ENCODE measurements at regions not wholly inside any gene's neighbourhood (a gene's known extent, or its start where the extent isn't known, plus 50 kb on each side); places are given as distances from the start of the nearest gene placed in this dataset.
"Not testable (repeated sequence)": the region's sequence is repeated elsewhere in the genome, so short reads cannot be mapped to it uniquely, and the experiment has no call there.

GRCh38 chrX:137164329-137164728 is 130.5 kb upstream of the GPR101 start:
- Histone ChIP-seq H3K18ac (ENCODE audit: low read length) (no peak overlapping the region), H3K23ac (ENCODE audit: low read length) (no peak overlapping the region), H4K12ac (ENCODE audit: low read depth, low read length) (no peak overlapping the region), H2BK5ac (ENCODE audit: low read depth, low read length, poor library complexity) (no peak overlapping the region), H3K4ac (ENCODE audit: low read depth, low read length) (no peak overlapping the region), H3K27ac (ENCODE audit: low read depth, low read length) (no peak overlapping the region), H3K14ac (ENCODE audit: low read length) (no peak overlapping the region), H3K27me3 (ENCODE audit: insufficient read depth, low read length) (no peaks in the 10 kb centered on the region), H3K36me3 (ENCODE audit: control insufficient read depth in 1 of 2, insufficient read depth in 2 of 2, low read length in 2 of 2) (no peaks in the 10 kb centered on the region), H3K9me3 (ENCODE audit: insufficient read depth, low read depth, low read length) (no peaks in the 10 kb centered on the region), H3K9ac (ENCODE audit: low read length) (no peak overlapping the region), H3K79me1 (ENCODE audit: low read length) (no peaks in the 10 kb centered on the region), H4K8ac (ENCODE audit: low read depth, low read length) (no peak overlapping the region), H3K4me3 (ENCODE audit: low read depth, low read length) (no peak overlapping the region), H2AFZ (ENCODE audit: insufficient read depth, low read length, poor library complexity) (no peak overlapping the region), H2BK12ac (ENCODE audit: low read length) (no peak overlapping the region), H3K4me2 (ENCODE audit: low read length) (no peak overlapping the region), H3K79me2 (ENCODE audit: control insufficient read depth, insufficient read depth, low read length, poor library complexity) (no peaks in the 10 kb centered on the region), H2BK120ac (ENCODE audit: insufficient read depth, low read length, poor library complexity) (no peak overlapping the region), H3K4me1 (ENCODE audit: control insufficient read depth in 1 of 2, insufficient read depth in 2 of 2, low read length in 2 of 2) (no peaks in the 10 kb centered on the region), H2AK5ac (ENCODE audit: low read length) (no peak overlapping the region), H4K91ac (ENCODE audit: low read depth, low read length) (no peak overlapping the region)
- no CpG with 5 or more reads among the region's 3 CpGs for WGBS (ENCODE audit: extremely low coverage, insufficient coverage, insufficient read length)
- DNase-seq, result no peak

- no CpG with 5 or more reads among the region's 3 CpGs for WGBS (ENCODE audit: extremely low coverage, insufficient coverage, insufficient read length)
- no peak overlapping the region for H2AFZ ChIP-seq (ENCODE audit: insufficient read depth, low read length, poor library complexity)
- no peak overlapping the region for H2BK12ac ChIP-seq (ENCODE audit: low read length)
- H2BK120ac ChIP-seq (ENCODE audit: insufficient read depth, low read length, poor library complexity), result no peak overlapping the region
- H3K14ac ChIP-seq (ENCODE audit: low read length), result no peak overlapping the region
- no peaks in the 10 kb centered on the region for H3K27me3 ChIP-seq (ENCODE audit: insufficient read depth, low read length)
- H3K18ac ChIP-seq (ENCODE audit: low read length), result no peak overlapping the region
- no peak overlapping the region for H3K4me2 ChIP-seq (ENCODE audit: low read length)
- no peak overlapping the region for H3K23ac ChIP-seq (ENCODE audit: low read length)
- no peak for DNase-seq
- H2AK5ac ChIP-seq (ENCODE audit: low read length), result no peak overlapping the region
- H4K91ac ChIP-seq (ENCODE audit: low read depth, low read length), result no peak overlapping the region
- no peaks in the 10 kb centered on the region for H3K79me1 ChIP-seq (ENCODE audit: low read length)
- H3K4ac ChIP-seq (ENCODE audit: low read depth, low read length), result no peak overlapping the region
- H3K9ac ChIP-seq (ENCODE audit: low read length), result no peak overlapping the region
- H3K4me1 ChIP-seq (ENCODE audit: control insufficient read depth in 1 of 2, insufficient read depth in 2 of 2, low read length in 2 of 2), result no peaks in the 10 kb centered on the region
- H4K8ac ChIP-seq (ENCODE audit: low read depth, low read length), result no peak overlapping the region
- no peaks in the 10 kb centered on the region for H3K79me2 ChIP-seq (ENCODE audit: control insufficient read depth, insufficient read depth, low read length, poor library complexity)
- H3K9me3 ChIP-seq (ENCODE audit: insufficient read depth, low read depth, low read length), result no peaks in the 10 kb centered on the region
- H3K27ac ChIP-seq (ENCODE audit: low read depth, low read length), result no peak overlapping the region
- H3K36me3 ChIP-seq (ENCODE audit: control insufficient read depth in 1 of 2, insufficient read depth in 2 of 2, low read length in 2 of 2), result no peaks in the 10 kb centered on the region
- no peak overlapping the region for H4K12ac ChIP-seq (ENCODE audit: low read depth, low read length)
- no peak overlapping the region for H2BK5ac ChIP-seq (ENCODE audit: low read depth, low read length, poor library complexity)
- no peak overlapping the region for H3K4me3 ChIP-seq (ENCODE audit: low read depth, low read length)
These were observed 117.6 kb upstream of the GPR101 start for GRCh38 chrX:137151403-137151802.

- Histone ChIP-seq H4K8ac (ENCODE audit: low read depth, low read length) (no peak overlapping the region), H4K91ac (ENCODE audit: low read depth, low read length) (no peak overlapping the region), H3K79me1 (ENCODE audit: low read length) (no peaks in the 10 kb centered on the region), H2AK5ac (ENCODE audit: low read length) (no peak overlapping the region), H3K18ac (ENCODE audit: low read length) (no peak overlapping the region), H3K23ac (ENCODE audit: low read length) (no peak overlapping the region), H2BK5ac (ENCODE audit: low read depth, low read length, poor library complexity) (no peak overlapping the region), H3K36me3 (ENCODE audit: control insufficient read depth in 1 of 2, insufficient read depth in 2 of 2, low read length in 2 of 2) (no peaks in the 10 kb centered on the region), H3K4ac (ENCODE audit: low read depth, low read length) (no peak overlapping the region), H3K14ac (ENCODE audit: low read length) (no peak overlapping the region), H3K4me1 (ENCODE audit: control insufficient read depth in 1 of 2, insufficient read depth in 2 of 2, low read length in 2 of 2) (no peaks in the 10 kb centered on the region), H4K12ac (ENCODE audit: low read depth, low read length) (no peak overlapping the region), H3K4me3 (ENCODE audit: low read depth, low read length) (no peak overlapping the region), H3K27ac (ENCODE audit: low read depth, low read length) (no peak overlapping the region), H2BK12ac (ENCODE audit: low read length) (no peak overlapping the region), H3K4me2 (ENCODE audit: low read length) (no peak overlapping the region), H2BK120ac (ENCODE audit: insufficient read depth, low read length, poor library complexity) (no peak overlapping the region), H3K9me3 (ENCODE audit: insufficient read depth, low read depth, low read length) (no peaks in the 10 kb centered on the region), H2AFZ (ENCODE audit: insufficient read depth, low read length, poor library complexity) (no peak overlapping the region), H3K27me3 (ENCODE audit: insufficient read depth, low read length) (no peaks in the 10 kb centered on the region), H3K9ac (ENCODE audit: low read length) (no peak overlapping the region), H3K79me2 (ENCODE audit: control insufficient read depth, insufficient read depth, low read length, poor library complexity) (no peaks in the 10 kb centered on the region)
- no peak for DNase-seq
- WGBS (ENCODE audit: extremely low coverage, insufficient coverage, insufficient read length), result no CpG with 5 or more reads among the region's 5 CpGs
These were observed 110.1 kb upstream of the GPR101 start for GRCh38 chrX:137143864-137144263.

GRCh38 chrX:137122651-137123050 is 88.9 kb upstream of the GPR101 start:
- not testable (repeated sequence) for H2AK5ac ChIP-seq (ENCODE audit: low read length); H3K79me1 ChIP-seq (ENCODE audit: low read length); H3K18ac ChIP-seq (ENCODE audit: low read length)

More at GRCh38 chrX:137122651-137123050, 88.9 kb upstream of the GPR101 start:
- H3K9me3 ChIP-seq (ENCODE audit: insufficient read depth, low read depth, low read length); H3K14ac ChIP-seq (ENCODE audit: low read length); H4K12ac ChIP-seq (ENCODE audit: low read depth, low read length); H3K9ac ChIP-seq (ENCODE audit: low read length); H2BK12ac ChIP-seq (ENCODE audit: low read length); H3K36me3 ChIP-seq (ENCODE audit: control insufficient read depth in 1 of 2, insufficient read depth in 2 of 2, low read length in 2 of 2); H3K4me3 ChIP-seq (ENCODE audit: low read depth, low read length); H3K4me2 ChIP-seq (ENCODE audit: low read length); H2AFZ ChIP-seq (ENCODE audit: insufficient read depth, low read length, poor library complexity); H4K8ac ChIP-seq (ENCODE audit: low read depth, low read length); H3K4me1 ChIP-seq (ENCODE audit: control insufficient read depth in 1 of 2, insufficient read depth in 2 of 2, low read length in 2 of 2); H3K27me3 ChIP-seq (ENCODE audit: insufficient read depth, low read length); H3K23ac ChIP-seq (ENCODE audit: low read length); H2BK5ac ChIP-seq (ENCODE audit: low read depth, low read length, poor library complexity); DNase-seq; H2BK120ac ChIP-seq (ENCODE audit: insufficient read depth, low read length, poor library complexity); H3K79me2 ChIP-seq (ENCODE audit: control insufficient read depth, insufficient read depth, low read length, poor library complexity); H3K27ac ChIP-seq (ENCODE audit: low read depth, low read length); H3K4ac ChIP-seq (ENCODE audit: low read depth, low read length); H4K91ac ChIP-seq (ENCODE audit: low read depth, low read length): not testable (repeated sequence)
- no CpG with 5 or more reads among the region's 8 CpGs for WGBS (ENCODE audit: extremely low coverage, insufficient coverage, insufficient read length)
